Neural crest cell (in vitro differentiated cells): ENCODE measurements at regions not wholly inside any gene's neighbourhood (a gene's known extent, or its start where the extent isn't known, plus 50 kb on each side); places are given as distances from the start of the nearest gene placed in this dataset.

Source experiments
- DNase-seq: peaks from one replicate; pipeline ENCODE4 v3.0.0; 2021; ENCODE audit warnings: low read depth, mixed read lengths, low spot score
- H3K27ac Mint-ChIP-seq: one replicate; pipeline ENCODE4 v1.8.0; 2021; ENCODE audit warnings: mild to moderate bottlenecking, mixed read lengths; ENCODE audit not compliant: unreplicated experiment
- H3K27me3 Mint-ChIP-seq: 2 replicates; pipeline ENCODE4 v1.8.0; 2021; ENCODE audit warnings: low read depth, mild to moderate bottlenecking, mixed read lengths
- H3K36me3 Mint-ChIP-seq: 2 replicates; pipeline ENCODE4 v1.8.0; 2021; ENCODE audit warnings: low read depth, mild to moderate bottlenecking, mixed read lengths
- H3K4me1 Mint-ChIP-seq: 2 replicates; pipeline ENCODE4 v1.8.0; 2021; ENCODE audit warnings: mixed read lengths
- H3K4me3 Mint-ChIP-seq: one replicate; pipeline ENCODE4 v1.8.0; 2021; ENCODE audit warnings: mild to moderate bottlenecking, mixed read lengths
- H3K9me3 Mint-ChIP-seq: 2 replicates; pipeline ENCODE4 v1.8.0; 2021; ENCODE audit warnings: mixed read lengths
- TF ChIP-seq, protein P1 (sequence below): fragments of 200-600 bp; sonication (generic); conservative IDR thresholded peaks from 2 replicates; pipeline ENCODE4 v1.5.0; 2021; ENCODE audit warnings: antibody characterized with exemption, mild to moderate bottlenecking

DNA sequence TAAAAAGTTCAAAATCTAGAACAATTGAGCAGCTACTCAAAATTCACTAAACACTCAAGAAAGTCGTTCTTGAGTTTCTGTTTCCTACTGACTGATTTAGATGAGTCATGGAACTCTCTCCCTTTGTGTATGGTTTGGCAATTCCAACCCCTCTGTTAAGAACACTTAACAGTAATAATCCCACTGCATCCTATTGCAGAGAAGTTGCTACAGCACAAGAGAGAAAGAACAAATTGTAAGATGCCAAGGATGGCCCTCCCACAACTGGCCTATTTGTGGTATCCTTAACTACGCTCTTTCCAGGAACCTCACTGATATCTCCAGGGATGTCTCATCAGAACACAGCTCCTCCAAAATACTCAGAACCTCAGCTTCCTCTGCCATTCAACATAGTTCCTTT is 701.8 kb upstream of the TENM3 start:
- no peak overlapping the region for H3K27ac Mint-ChIP-seq
- no peak for DNase-seq
- H3K9me3 Mint-ChIP-seq, result peaks cover 8% of the 10 kb centered on the region
- no peak overlapping the region for H3K4me3 Mint-ChIP-seq
- no peaks in the 10 kb centered on the region for H3K4me1 Mint-ChIP-seq
- TF ChIP-seq, protein P1, sequence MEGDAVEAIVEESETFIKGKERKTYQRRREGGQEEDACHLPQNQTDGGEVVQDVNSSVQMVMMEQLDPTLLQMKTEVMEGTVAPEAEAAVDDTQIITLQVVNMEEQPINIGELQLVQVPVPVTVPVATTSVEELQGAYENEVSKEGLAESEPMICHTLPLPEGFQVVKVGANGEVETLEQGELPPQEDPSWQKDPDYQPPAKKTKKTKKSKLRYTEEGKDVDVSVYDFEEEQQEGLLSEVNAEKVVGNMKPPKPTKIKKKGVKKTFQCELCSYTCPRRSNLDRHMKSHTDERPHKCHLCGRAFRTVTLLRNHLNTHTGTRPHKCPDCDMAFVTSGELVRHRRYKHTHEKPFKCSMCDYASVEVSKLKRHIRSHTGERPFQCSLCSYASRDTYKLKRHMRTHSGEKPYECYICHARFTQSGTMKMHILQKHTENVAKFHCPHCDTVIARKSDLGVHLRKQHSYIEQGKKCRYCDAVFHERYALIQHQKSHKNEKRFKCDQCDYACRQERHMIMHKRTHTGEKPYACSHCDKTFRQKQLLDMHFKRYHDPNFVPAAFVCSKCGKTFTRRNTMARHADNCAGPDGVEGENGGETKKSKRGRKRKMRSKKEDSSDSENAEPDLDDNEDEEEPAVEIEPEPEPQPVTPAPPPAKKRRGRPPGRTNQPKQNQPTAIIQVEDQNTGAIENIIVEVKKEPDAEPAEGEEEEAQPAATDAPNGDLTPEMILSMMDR, result no peak
- no peaks in the 10 kb centered on the region for H3K36me3 Mint-ChIP-seq
- H3K27me3 Mint-ChIP-seq, result no peaks in the 10 kb centered on the region

DNA sequence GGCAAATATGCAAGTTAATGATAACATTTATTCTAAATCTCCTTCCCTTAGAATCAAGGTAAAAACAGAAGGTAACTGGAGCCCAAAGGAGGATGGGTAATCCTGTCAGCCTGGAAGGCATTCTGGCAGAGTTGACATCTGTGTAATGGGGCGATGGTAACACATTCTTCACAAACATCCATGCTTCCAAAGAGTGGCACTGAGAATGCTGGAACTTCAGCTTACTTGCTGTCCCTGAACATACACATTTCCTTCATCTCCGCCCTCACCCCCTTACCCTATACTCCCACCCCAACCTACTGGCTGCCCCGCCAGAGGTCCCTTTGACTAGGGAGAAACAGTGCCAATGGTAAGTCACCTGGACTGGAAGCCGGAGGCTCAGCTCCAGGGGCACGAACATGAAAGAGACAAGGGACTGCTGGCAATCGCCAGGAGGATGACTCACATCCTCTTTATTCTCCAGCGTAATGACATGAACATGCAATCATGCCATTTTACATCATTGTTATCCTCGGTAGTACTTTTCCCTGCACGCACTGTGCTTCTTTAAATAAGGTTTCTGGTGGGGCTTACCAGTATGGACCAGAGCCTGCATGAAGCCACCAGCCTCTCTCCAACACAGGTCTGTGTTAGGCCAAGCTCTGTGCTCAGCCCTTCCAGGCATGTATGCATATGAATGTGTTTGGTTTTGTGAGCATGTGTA is 694.2 kb upstream of the TENM3 start:
- Mint-ChIP-seq H3K9me3 (peaks cover 2% of the 10 kb centered on the region), H3K36me3 (no peaks in the 10 kb centered on the region), H3K27me3 (no peaks in the 10 kb centered on the region), H3K4me3 (no peak overlapping the region), H3K4me1 (no peaks in the 10 kb centered on the region), H3K27ac (no peak overlapping the region)
- no peak for DNase-seq
- TF ChIP-seq, protein P1, result no peak

DNA sequence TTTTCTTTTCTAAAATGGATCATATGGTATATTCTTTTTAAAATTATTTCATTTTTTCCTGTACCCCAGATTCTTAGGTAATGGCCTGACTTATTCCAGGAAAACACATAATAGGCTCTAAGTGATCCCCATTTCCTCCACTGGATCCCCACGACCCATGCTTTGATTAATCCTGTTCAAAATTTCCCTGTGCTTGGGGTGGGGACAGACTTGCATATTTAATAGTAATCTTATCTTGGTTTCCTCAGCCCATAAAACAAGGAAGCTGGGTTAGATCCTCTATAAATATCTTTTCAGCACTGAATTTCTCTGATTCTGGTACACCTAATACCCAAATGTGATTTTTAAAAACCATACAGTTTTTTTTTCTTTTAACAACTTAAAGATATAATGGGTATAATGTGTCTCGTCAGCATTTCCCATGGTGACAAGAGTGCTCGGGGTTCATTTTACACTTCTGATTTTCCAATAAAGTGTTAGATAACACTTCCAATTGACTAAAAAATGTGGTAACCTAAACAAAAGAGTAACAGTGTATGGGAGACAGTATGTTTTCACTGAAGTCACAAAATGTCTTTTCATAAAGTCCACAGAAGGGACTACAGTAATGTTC is 693.5 kb upstream of the TENM3 start:
- no peak overlapping the region for H3K4me3 Mint-ChIP-seq
- DNase-seq, result no peak

DNA sequence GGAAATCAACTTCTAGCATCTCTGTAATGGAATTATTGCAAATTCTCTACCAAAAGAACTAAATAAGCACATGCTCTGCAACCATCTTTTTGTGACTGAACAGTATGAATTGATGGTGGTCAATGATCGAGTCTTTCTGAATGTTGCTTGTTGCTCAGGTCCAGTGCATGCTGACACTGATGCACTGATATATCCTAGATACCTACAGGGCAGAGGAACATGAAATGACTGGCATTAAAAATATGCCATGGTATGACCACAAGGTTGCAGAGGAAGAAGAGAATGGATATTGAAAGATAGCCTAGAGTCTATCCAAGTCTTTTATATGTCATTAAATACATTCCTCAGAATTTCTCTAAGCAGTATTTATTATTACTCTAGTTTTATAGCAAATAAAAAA is 692.8 kb upstream of the TENM3 start:
- DNase-seq, result no peak
- Mint-ChIP-seq H3K27me3 (no peaks in the 10 kb centered on the region), H3K4me3 (no peak overlapping the region)

More for the DNA sequence above, 693.5 kb upstream of the TENM3 start:
- peaks cover 2% of the 10 kb centered on the region for H3K9me3 Mint-ChIP-seq
- no peak overlapping the region for H3K27ac Mint-ChIP-seq
- H3K36me3 Mint-ChIP-seq, result no peaks in the 10 kb centered on the region
- no peaks in the 10 kb centered on the region for H3K27me3 Mint-ChIP-seq
- no peaks in the 10 kb centered on the region for H3K4me1 Mint-ChIP-seq
- TF ChIP-seq, protein P1, result no peak

DNA sequence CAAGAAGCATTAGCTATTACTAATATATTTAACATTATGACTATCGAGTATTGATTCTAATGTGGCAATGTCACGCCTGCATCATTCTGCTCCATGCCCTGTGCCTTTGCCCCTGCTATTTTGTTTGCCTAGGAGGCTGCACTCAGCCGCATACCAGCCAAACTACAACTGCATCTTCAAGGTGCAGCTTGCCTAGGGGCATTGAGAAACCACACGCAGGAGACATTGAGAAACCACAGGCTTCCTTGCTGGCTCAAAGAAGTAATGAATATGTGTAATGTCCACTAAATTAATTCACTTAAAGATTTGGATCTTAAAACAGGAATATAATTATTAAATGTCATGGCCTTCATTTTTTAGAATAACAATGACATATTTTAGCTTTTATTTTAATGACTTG is 683.6 kb upstream of the TENM3 start:
- no peaks in the 10 kb centered on the region for H3K36me3 Mint-ChIP-seq
- no peaks in the 10 kb centered on the region for H3K27me3 Mint-ChIP-seq
- H3K4me3 Mint-ChIP-seq, result no peak overlapping the region
- no peak overlapping the region for H3K27ac Mint-ChIP-seq
- no peaks in the 10 kb centered on the region for H3K9me3 Mint-ChIP-seq
- H3K4me1 Mint-ChIP-seq, result no peaks in the 10 kb centered on the region
- DNase-seq, result no peak
- TF ChIP-seq, protein P1, result no peak

More for the DNA sequence above, 692.8 kb upstream of the TENM3 start:
- no peaks in the 10 kb centered on the region for H3K36me3 Mint-ChIP-seq
- TF ChIP-seq, protein P1, result no peak
- H3K27ac Mint-ChIP-seq, result no peak overlapping the region
- H3K4me1 Mint-ChIP-seq, result no peaks in the 10 kb centered on the region
- H3K9me3 Mint-ChIP-seq, result peaks cover 2% of the 10 kb centered on the region
